ENCODE measurements at regions not wholly inside any gene's neighbourhood (a gene's known extent, or its start where the extent isn't known, plus 50 kb on each side); places are given as distances from the start of the nearest gene placed in this dataset.
A peak's percentile ranks its signal among the peaks of the same experiment; 100 is the strongest.

DNA sequence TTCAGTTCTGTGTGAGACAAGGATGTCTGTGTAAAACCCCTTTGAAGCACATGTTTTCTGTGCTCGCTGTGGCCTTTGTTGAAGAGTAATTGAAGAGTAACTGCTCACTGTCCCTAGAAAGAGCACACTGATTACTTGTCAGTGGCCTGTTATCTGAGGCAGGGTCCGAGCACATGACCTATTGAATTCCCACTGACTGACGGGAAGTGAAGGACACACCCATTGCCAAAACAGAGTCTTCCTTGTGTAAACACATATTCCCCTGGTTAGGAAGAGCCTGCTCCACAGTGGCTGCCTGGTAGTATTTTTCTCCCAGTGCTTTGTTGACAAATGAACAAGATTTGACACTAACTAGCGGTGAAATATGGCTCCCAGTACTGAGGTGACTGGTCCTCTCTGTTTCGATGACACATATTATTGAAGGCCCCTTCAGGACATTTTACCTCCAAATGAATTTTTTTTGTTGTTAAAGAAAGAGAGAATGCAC is 148.5 kb upstream of the GYPC start:
- H4K20me1 ChIP-seq (ENCODE audit: control insufficient read depth, insufficient read depth): no peaks in the 10 kb centered on the region
- BruUV-seq (replicated peaks): no TSS peak
- H3K36me3 ChIP-seq (ENCODE audit: control insufficient read depth in 2 of 2, insufficient read depth in 2 of 2, low read length in 1 of 2): no peaks in the 10 kb centered on the region
- H3K27ac ChIP-seq (ENCODE audit: control insufficient read depth, insufficient read depth): no peak overlapping the region
- H3K9ac ChIP-seq (ENCODE audit: control insufficient read depth, insufficient read depth, low read length): no peak overlapping the region
- 0 out of 2 replicates have a peak overlapping the region, but pooled peaks have one; percentile 15 for H2AFZ ChIP-seq (ENCODE audit: control insufficient read depth, low read depth, low read length)
- RAD21 ChIA-PET (ENCODE audit: unreplicated experiment): no interaction called here
- WGBS (ENCODE audit: insufficient coverage, insufficient replicate concordance, low lambda C conversion rate, missing lambda C conversion rate): 20% methylated on average over 5 of the region's 5 CpGs
- no peaks in the 10 kb centered on the region for H3K27me3 ChIP-seq (replicated peaks in 1 of 2; ENCODE audit: control insufficient read depth in 2 of 2, insufficient read depth in 2 of 2, low read length in 1 of 2)
- SMC1A ChIA-PET (ENCODE audit: uncharacterized antibody, unreplicated experiment): no interaction called here
- no peak overlapping the region for H3K4me3 ChIP-seq
- TF ChIP-seq FOXM1 (IDR thresholded peaks at IDR 0.05; ENCODE audit: low read depth, low read length) (0 out of 2 replicates have a peak, but pooled peaks have one; percentile 20), NFIC (IDR thresholded peaks at IDR 0.05; ENCODE audit: low read depth, low read length) (peak; percentile 38; the same call in 1 of the 2 replicates), RUNX3 (IDR thresholded peaks at IDR 0.05; ENCODE audit: low read length) (0 out of 2 replicates have a peak, but pooled peaks have one; percentile 30), JUNB (IDR thresholded peaks at IDR 0.05) (peak; percentile 77), BHLHE40 (IDR thresholded peaks at IDR 0.05; ENCODE audit: borderline replicate concordance in 1 of 2, low read depth in 2 of 2, low read length in 1 of 2) (no peak)
- no peaks in the 10 kb centered on the region for H3K79me2 ChIP-seq (ENCODE audit: control insufficient read depth, insufficient read depth, low read length)
- CTCF ChIA-PET: no interaction called here
- no peak for DNase-seq (ENCODE audit: low read depth, low spot score)
- POLR2A ChIA-PET: no interaction called here
- peak; percentile 46 for ATAC-seq
- H3K9me3 ChIP-seq (replicated peaks; ENCODE audit: control insufficient read depth, insufficient read depth, low read length): no peaks in the 10 kb centered on the region
- H3K4me1 ChIP-seq (ENCODE audit: control insufficient read depth, insufficient read depth, low read length): no peaks in the 10 kb centered on the region
- in situ Hi-C loops (cut with MboI) (no loop called here), intact Hi-C loops (cut with micrococcal nuclease; ENCODE audit: unreplicated experiment) (no loop called here)
- H3K4me2 ChIP-seq (ENCODE audit: control insufficient read depth, insufficient read depth): no peak overlapping the region
- FAIRE-seq: no peak

DNA sequence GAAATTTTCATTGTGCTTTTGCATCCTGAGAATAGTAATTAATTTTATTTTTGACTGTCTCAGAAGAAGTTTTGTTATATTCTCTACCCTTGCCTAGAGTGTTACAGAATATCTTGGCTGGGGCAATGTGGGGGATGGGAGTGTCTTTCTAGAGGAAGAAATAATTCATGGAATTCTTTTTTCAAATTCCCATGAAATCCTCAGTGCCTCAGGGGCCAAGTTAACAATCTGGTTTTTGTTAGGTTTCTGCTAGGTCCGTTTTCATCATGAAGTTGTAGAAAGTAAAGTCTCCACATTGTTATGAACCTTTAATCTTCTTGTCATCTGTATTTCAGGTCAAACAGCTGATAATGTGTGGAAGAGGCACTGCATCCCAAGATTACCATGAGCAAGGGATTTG is 145.6 kb upstream of the GYPC start:
- 0% methylated on average over 1 of the region's 1 CpG for WGBS (ENCODE audit: insufficient coverage, insufficient replicate concordance, low lambda C conversion rate, missing lambda C conversion rate)
- H3K4me1 ChIP-seq (ENCODE audit: control insufficient read depth, insufficient read depth, low read length): no peaks in the 10 kb centered on the region
- H3K9ac ChIP-seq (ENCODE audit: control insufficient read depth, insufficient read depth, low read length): no peak overlapping the region
- no peaks in the 10 kb centered on the region for H4K20me1 ChIP-seq (ENCODE audit: control insufficient read depth, insufficient read depth)
- no peak overlapping the region for H3K4me2 ChIP-seq (ENCODE audit: control insufficient read depth, insufficient read depth)
- DNase-seq (ENCODE audit: low read depth, low spot score) (no peak), FAIRE-seq (no peak), ATAC-seq (no peak)
- ChIA-PET CTCF (no interaction called here), SMC1A (ENCODE audit: uncharacterized antibody, unreplicated experiment) (no interaction called here), POLR2A (no interaction called here), RAD21 (ENCODE audit: unreplicated experiment) (no interaction called here)
- no peak overlapping the region for H3K4me3 ChIP-seq
- H3K79me2 ChIP-seq (ENCODE audit: control insufficient read depth, insufficient read depth, low read length): no peaks in the 10 kb centered on the region
- intact Hi-C loops (cut with micrococcal nuclease; ENCODE audit: unreplicated experiment) (no loop called here), in situ Hi-C loops (cut with MboI) (no loop called here)
- no peak overlapping the region for H2AFZ ChIP-seq (ENCODE audit: control insufficient read depth, low read depth, low read length)
- no peaks in the 10 kb centered on the region for H3K27me3 ChIP-seq (replicated peaks in 1 of 2; ENCODE audit: control insufficient read depth in 2 of 2, insufficient read depth in 2 of 2, low read length in 1 of 2)
- H3K27ac ChIP-seq (ENCODE audit: control insufficient read depth, insufficient read depth): no peak overlapping the region
- H3K36me3 ChIP-seq (ENCODE audit: control insufficient read depth in 2 of 2, insufficient read depth in 2 of 2, low read length in 1 of 2): no peaks in the 10 kb centered on the region
- no peak for TF ChIP-seq RB1 (IDR thresholded peaks at IDR 0.05; ENCODE audit: borderline replicate concordance)
- no peak for TF ChIP-seq TCF3 (IDR thresholded peaks at IDR 0.05; ENCODE audit: borderline replicate concordance, insufficient read depth, low read depth, low read length)
- no peaks in the 10 kb centered on the region for H3K9me3 ChIP-seq (replicated peaks; ENCODE audit: control insufficient read depth, insufficient read depth, low read length)
- BruUV-seq (replicated peaks): no TSS peak

All from GM12878 (cell line).